Stimulated activated CD4-positive, alpha-beta T cell treated with anti-CD3 and anti-CD28 coated beads, Interleukin-12 subunit alpha, Interleukin-12 subunit beta, amount 100 ng/mL, for 24 hours (primary cell): ENCODE measurements at regions not wholly inside any gene's neighbourhood (a gene's known extent, or its start where the extent isn't known, plus 50 kb on each side); places are given as distances from the start of the nearest gene placed in this dataset.
"Not testable (repeated sequence)": the region's sequence is repeated elsewhere in the genome, so short reads cannot be mapped to it uniquely, and the experiment has no call there.

Source experiments
- DNase-seq, 2 experiments: peaks; one replicate each; pipeline ENCODE4 v3.0.0-alpha.2; 2020; ENCODE audit warnings: low read depth in 2 of 2

- DNase-seq: no peak
Measured at GRCh38 chr10:125249948-125250347, 89.6 kb upstream of the CTBP2 start.

DNA sequence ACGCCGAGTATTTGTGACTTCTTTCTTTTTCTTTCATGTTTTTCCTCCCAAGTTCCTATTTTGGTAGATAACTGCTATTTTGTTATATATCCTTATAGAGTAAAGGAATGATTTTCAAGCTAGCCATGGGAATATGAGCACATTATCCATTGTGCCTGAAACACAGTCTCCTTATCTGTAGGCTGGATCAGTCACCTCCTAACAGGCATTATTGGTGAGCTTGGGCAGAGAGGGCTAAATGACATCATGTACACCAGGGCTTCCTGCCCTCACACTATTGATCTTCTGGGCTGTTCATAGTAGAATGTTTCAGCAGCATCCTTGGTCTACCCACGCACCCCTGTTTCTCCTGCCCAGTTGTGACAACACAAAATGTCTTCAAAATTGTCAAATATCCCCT is 88.1 kb upstream of the CTBP2 start:
- no peak for DNase-seq

DNA sequence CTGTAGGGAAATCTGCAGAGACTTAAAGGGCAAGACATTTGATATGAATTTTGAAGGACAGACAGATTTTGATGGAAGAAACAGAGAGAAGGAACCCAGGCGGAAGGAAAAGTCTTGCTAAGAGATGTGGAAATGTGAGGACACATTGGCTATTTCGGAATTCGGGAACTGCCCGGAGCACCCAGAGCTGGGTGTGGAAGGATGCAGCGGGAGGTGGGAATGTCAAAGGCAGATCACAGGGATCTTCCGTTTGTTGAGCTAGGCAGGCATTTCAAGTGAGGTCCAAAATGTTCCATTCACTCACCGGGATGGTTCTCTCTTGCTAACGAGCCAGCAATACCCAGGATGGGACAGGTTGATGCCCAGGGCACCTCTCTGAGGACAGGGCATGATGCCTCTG is 87.2 kb upstream of the CTBP2 start:
- DNase-seq: no peak

- DNase-seq: no peak
Measured at GRCh38 chr10:125243532-125244253, 83.3 kb upstream of the CTBP2 start.

- DNase-seq: no peak
Measured at GRCh38 chr10:125238682-125239081, 78.3 kb upstream of the CTBP2 start.

- no peak for DNase-seq
Measured at GRCh38 chr10:125236091-125236490, 75.7 kb upstream of the CTBP2 start.

- no peak for DNase-seq
Measured at GRCh38 chr10:125235093-125236069, 75.0 kb upstream of the CTBP2 start.

DNA sequence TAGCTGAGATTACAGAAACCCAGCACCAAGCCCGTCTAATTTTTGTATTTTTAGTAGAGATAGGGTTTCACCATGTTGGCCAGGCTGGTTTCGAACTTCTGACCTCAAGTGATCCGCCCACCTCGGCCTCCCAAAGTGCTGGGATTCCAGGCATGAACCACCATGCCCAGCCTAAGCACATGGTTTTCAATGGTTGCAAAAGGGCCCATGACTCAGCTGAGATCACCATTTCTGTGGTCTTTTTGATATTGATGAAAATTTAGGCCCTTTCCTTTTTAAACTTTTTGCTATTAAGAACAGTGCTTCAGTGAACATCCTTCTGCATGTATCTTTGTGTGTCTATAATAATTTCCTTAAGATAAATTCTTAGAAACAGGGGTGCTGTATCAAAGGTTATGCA is 74.2 kb upstream of the CTBP2 start:
- not testable (repeated sequence) for DNase-seq

GRCh38 chr10:125233726-125234125 is 73.4 kb upstream of the CTBP2 start:
- DNase-seq: no peak

DNA sequence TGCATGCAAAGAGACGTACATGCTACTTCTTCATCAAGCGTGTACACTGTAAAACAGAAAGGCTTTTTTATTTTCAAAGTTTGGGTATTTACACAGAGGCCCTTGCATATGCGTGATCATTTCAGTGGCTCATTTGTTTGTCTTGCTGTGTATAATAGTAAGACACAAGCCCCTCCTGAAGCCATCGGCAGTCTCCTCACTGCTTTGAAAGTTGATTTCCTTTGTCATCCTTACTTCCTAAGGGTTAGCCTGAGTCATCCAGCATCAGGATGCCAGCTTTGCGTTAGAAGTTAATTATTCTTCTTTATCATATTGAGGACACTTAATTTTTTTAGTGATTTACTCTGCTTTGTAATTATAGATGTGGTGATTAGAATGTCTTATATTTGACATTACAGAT is 72.5 kb upstream of the CTBP2 start:
- no peak for DNase-seq

DNA sequence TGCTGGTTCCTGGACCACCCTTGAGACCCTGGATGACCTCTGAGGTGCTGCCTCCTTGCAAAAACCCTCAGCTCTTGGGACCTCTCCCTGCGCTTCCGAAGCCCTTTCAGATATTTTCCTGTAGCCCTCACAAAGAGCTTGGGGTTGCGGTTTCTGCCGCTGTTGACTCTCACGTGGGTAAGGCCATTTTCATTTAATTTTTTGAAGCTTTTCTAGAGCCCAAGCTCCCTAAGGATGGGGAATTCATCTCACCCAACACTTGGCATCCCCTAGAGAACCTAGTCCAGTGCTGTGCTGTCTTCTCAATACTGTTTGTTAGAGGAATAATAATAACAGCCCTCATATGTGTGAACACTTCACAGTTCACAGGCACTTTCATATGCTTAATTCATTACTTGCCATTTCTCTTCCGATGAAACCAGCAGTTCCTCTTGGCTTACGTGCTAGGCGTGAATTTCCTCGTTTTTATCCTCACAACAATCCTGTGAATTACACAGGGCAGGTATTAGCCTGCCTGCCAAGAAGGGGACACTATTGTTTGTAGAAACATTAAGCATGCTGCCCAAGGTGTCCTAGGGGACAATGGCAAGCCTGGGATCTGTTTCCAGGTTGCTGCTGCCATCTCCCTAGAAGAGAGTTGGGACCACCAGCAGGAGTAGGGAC is 71.6 kb upstream of the CTBP2 start:
- DNase-seq: no peak

DNA sequence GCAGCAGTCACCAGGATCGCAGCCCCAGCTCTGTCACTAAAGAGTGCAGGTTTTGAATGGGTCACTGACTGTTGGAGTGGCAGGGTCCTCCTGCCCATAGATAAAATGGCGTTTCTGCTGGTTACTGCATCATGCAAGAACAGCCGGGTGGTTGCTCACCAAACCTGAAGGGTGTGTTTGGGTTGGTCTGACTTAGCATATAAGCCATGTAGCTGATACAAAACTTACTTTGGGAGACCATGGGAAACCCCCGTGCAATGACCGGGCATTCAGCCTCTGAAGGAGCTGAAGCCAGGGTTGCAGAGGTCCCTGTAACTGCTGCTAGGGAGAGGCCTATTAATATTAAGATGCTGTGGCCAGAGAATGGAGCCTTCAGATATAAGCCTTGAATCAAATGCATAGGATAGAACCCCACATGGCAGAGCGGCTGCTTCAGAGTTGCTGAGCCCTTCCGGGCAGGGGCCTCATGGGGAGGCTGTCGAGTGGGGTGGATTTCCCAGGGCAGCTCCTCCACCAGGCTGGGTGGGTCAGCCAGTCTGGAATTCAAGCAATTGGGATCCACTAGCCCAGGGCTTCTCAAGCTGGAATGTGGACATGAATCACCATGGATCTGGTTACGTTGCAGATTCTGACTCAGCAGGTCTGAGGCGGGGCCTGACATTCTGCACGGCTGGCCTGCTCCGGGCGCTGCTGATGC is 70.9 kb upstream of the CTBP2 start:
- DNase-seq: no peak

DNA sequence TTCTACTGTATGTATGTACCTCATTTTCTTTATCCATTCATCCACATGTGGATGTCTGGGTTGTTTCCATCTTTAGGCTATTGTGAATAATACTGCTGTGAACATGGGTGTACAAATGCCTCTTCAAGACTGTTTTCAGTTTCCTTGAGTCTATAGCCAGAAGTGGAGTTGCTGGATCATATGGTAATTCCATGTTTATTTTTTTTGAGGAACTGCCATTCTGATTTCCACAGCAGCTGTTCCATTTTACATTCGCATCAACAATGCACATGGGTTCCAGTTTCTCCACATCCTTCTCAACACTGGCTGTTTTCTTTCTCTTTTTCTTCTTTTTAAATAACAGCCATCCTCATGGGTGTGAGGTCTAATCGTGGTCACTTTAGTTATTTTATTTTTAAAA is 69.9 kb upstream of the CTBP2 start:
- no peak for DNase-seq

GRCh38 chr10:125228245-125228940 is 68.0 kb upstream of the CTBP2 start:
- DNase-seq: not testable (repeated sequence)

GRCh38 chr10:125227546-125227945 is 67.2 kb upstream of the CTBP2 start:
- DNase-seq: no peak

GRCh38 chr10:125226823-125227222 is 66.5 kb upstream of the CTBP2 start:
- no peak for DNase-seq

DNA sequence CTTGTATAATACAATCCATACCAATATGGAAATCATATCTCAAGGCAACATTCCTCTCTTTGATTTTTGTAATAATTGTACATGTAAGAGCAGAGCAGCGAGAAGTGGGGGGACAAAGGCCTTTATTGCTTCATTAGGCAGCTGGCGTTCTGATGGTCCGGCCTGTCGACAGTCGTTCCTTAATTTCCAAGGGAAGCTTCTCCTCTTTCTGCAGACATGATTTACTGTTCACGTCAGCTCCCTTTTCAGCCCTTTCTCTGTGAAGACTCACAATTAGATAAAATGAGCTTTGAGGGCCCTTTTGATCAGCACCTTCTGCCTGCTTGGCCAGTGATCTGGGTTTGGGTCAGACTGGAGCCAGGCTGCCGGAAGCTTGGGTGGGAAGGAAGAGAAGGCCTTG is 65.6 kb upstream of the CTBP2 start:
- DNase-seq: no peak

DNA sequence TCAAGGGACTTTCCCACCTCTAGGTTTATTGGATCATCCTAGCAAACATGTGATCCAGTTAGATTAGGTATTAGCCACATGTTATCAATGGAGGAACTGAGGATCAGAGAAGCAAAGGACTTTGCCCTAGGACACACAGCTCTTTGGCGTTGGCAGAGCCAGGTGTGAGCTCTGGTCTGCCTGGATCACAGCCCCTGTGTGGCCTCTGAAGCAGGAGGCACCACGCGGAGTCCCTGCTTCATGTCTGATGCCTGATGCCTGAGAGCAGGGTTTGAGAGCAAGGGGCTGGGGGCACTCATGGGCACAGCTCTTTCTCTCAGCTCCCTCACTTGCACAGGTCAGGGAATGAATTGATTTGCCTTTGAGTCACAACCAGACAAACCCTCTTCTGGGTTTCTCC is 64.7 kb upstream of the CTBP2 start:
- no peak for DNase-seq

DNA sequence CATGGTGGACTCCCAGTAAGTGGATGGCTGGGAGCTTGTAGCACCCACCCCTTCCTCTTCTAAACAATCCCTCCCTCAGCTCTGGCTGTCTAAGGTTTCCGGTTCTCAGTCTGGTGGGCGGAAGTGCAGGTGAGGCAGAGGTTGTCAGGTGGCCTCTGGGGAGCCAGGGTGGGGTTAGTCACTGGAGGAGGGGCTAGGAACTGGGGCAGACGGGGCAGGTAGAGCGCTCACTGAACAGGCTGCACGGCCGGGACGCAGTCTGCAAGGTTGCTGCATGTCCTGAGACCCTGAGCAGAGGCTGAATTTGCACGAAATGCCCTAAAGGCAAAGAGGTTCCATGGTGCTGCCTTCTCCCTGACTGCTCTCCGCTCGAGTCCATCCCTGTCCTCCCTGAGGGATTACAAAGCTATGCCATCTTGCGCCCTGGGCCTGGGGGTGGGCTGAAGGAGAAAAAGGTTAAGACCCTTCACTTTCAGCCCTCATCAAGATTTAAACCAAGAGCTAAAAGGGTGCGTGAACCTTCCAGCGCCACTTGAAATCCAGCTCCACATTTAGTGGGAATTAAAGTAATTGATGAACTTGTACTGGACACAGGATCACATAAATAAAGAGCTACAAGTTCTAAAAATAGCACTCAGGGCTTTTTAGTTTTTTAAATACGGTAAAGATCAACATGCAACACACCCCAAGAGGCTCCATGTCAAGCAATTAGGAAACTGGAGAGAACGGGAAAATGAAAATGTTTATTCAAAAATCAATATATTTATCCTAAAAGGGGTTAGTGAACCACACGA is 62.3 kb upstream of the CTBP2 start:
- DNase-seq: no peak

DNA sequence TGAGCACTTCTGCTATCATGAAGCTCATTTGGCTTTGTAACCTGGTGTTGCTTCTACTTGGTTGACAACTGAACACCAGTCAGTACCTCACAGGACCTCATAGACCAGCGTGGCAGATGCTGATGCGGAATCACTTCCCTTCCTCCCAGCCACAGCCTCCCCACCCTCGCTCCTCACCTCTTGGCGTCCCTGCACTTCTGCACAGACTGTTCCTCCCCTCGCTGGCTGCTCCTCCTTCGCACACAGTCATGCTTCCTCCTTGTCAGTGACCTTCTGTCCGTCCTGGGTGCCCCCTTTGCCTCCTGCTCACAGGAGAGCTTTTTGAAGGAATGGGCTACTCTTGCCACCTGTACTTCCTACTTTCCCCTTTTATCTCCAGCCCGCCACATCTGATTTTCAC is 61.4 kb upstream of the CTBP2 start:
- DNase-seq: no peak
